ENCODE measurements at regions not wholly inside any gene's neighbourhood (a gene's known extent, or its start where the extent isn't known, plus 50 kb on each side); places are given as distances from the start of the nearest gene placed in this dataset.

DNA sequence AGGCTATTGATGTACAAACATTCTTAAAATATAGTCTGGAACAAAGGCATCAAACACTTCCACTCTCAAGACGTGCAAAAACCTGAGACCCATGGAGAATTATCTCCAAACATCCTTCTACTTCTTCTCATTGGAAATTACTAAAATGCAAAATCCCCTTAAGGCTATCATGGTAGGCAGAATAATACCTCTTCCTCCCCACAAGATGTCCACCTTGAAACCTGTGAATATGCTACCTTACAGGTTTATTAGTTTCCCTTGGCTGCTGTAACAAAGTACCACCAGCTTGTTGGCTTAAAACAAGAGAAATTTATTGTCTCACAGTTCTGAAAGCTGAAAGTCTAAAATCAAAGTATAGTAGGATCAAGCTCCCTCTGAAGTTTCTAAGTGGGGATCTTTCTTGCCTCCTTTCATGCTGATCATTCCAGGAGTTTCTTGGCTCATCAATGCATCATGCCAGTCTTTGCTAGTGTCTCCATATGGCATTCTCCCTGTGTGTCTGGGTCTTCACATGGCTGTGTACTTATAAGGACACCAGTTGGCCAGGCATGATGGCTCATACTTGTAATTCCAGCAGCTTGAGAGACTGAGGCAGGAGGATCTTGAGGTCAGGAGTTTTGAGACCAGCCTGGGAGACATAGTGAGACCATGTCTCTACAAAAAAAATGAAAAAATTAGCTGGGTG is 163.7 kb upstream of the NCK2 start:
- TF ChIP-seq, protein P1, sequence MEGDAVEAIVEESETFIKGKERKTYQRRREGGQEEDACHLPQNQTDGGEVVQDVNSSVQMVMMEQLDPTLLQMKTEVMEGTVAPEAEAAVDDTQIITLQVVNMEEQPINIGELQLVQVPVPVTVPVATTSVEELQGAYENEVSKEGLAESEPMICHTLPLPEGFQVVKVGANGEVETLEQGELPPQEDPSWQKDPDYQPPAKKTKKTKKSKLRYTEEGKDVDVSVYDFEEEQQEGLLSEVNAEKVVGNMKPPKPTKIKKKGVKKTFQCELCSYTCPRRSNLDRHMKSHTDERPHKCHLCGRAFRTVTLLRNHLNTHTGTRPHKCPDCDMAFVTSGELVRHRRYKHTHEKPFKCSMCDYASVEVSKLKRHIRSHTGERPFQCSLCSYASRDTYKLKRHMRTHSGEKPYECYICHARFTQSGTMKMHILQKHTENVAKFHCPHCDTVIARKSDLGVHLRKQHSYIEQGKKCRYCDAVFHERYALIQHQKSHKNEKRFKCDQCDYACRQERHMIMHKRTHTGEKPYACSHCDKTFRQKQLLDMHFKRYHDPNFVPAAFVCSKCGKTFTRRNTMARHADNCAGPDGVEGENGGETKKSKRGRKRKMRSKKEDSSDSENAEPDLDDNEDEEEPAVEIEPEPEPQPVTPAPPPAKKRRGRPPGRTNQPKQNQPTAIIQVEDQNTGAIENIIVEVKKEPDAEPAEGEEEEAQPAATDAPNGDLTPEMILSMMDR (IDR thresholded peaks at IDR 0.05), result no peak
- TF ChIP-seq EZH2 (IDR thresholded peaks at IDR 0.05; ENCODE audit: borderline replicate concordance, insufficient read depth, low read depth, low read length, poor library complexity, severe bottlenecking), result no peak
